HepG2 (cell line): ENCODE measurements at regions not wholly inside any gene's neighbourhood (a gene's known extent, or its start where the extent isn't known, plus 50 kb on each side); places are given as distances from the start of the nearest gene placed in this dataset.

ENCODE experiments used
- TEAD3 ChIP-seq: optimal IDR thresholded peaks from 2 replicates; pipeline ENCODE3; 2016; ENCODE audit warnings: borderline replicate concordance
- ZNF318 ChIP-seq: sonication (generic); formaldehyde crosslinking; IDR thresholded peaks from 2 replicates; pipeline ENCODE4 v1.4.0; 2020; ENCODE audit warnings: mild to moderate bottlenecking, missing genetic modification reagents

GRCh38 chr7:113307147-113307546 lies 188.8 kb upstream of the SMIM30 start:
- TF ChIP-seq TEAD3: no peak
- no peak for TF ChIP-seq ZNF318 (CRISPR knock-in tag)
